A673 (cell line): ENCODE measurements at regions not wholly inside any gene's neighbourhood (a gene's known extent, or its start where the extent isn't known, plus 50 kb on each side); places are given as distances from the start of the nearest gene placed in this dataset.

Experiments
- BruUV-seq: library from RNA; stranded (reverse); fragments of 400-500 nt; replicated peaks from 2 replicates; lab custom pipeline; 2021; lab: Mats Ljungman, UMichigan
- CTCF ChIA-PET: fragments of 300-600 bp; sonication (Branson Sonifier 250); formaldehyde crosslinking; loops from one replicate; lab custom pipeline; 2022; ENCODE audit warnings: antibody characterized with exemption; lab: Charles Lee
- POLR2A ChIA-PET: fragments of 300-600 bp; sonication (Branson Sonifier 250); formaldehyde crosslinking; loops from one replicate; lab custom pipeline; 2022; ENCODE audit warnings: antibody characterized with exemption; ENCODE audit not compliant: low non-redundant PET; lab: Charles Lee
- DNase-seq: peaks from one replicate; pipeline ENCODE4 v3.0.0-alpha.2; 2015; ENCODE audit warnings: low spot score
- H3K27ac ChIP-seq: fragments of 200-600 bp; sonication (generic); 2 replicates; pipeline ENCODE4 v1.5.1; 2016; ENCODE audit warnings: mixed run types, low read depth, mild to moderate bottlenecking, mixed read lengths, antibody characterized with exemption, low read length; ENCODE audit not compliant: poor library complexity, severe bottlenecking
- H3K27me3 ChIP-seq: fragments of 200-600 bp; sonication (generic); replicated peaks from 2 replicates; pipeline ENCODE4 v1.6.1; 2017; ENCODE audit warnings: mixed run types, low read depth, mild to moderate bottlenecking, mixed read lengths, antibody characterized with exemption, low read length; ENCODE audit not compliant: insufficient read depth, poor library complexity
- H3K36me3 ChIP-seq: fragments of 200-600 bp; sonication (generic); 2 replicates; pipeline ENCODE4 v1.6.1; 2016; ENCODE audit warnings: mixed run types, mild to moderate bottlenecking, mixed read lengths, antibody characterized with exemption, low read length; ENCODE audit not compliant: insufficient read depth, poor library complexity, severe bottlenecking
- H3K4me1 ChIP-seq: fragments of 200-600 bp; sonication (generic); 2 replicates; pipeline ENCODE4 v1.6.1; 2017; ENCODE audit warnings: mixed run types, mild to moderate bottlenecking, mixed read lengths, antibody characterized with exemption, low read length; ENCODE audit not compliant: insufficient read depth, poor library complexity, severe bottlenecking
- H3K4me3 ChIP-seq: fragments of 200-600 bp; sonication (generic); 2 replicates; pipeline ENCODE4 v1.5.1; 2016; ENCODE audit warnings: low read depth, mixed run types, mild to moderate bottlenecking, mixed read lengths, low read length; ENCODE audit not compliant: poor library complexity, severe bottlenecking
- H3K9me3 ChIP-seq: fragments of 200-600 bp; sonication (generic); 2 replicates; pipeline ENCODE4 v1.6.1; 2016; ENCODE audit warnings: mixed run types, low read depth, mild to moderate bottlenecking, mixed read lengths, antibody characterized with exemption, low read length; ENCODE audit not compliant: poor library complexity, severe bottlenecking
- CTCF ChIP-seq: fragments of 300-800, 200-600 bp; sonication (generic); conservative IDR thresholded peaks from 2 replicates; pipeline ENCODE4 v1.5.1; 2017; ENCODE audit warnings: low read depth, mild to moderate bottlenecking, antibody characterized with exemption, low read length, moderate library complexity, mixed read lengths
- EZH2 ChIP-seq: fragments of 200-600 bp; sonication (generic); IDR thresholded peaks from 2 replicates; pipeline ENCODE4 v1.6.1; 2017; ENCODE audit warnings: borderline replicate concordance, low read depth, mild to moderate bottlenecking, mixed read lengths, antibody characterized with exemption, low read length; ENCODE audit not compliant: poor library complexity, severe bottlenecking
- intact Hi-C: fragments of 100-400 bp; cut with micrococcal nuclease; formaldehyde crosslinking; loops from one replicate; pipeline ENCODE4 v1.10.0; 2022; ENCODE audit not compliant: unreplicated experiment

DNA sequence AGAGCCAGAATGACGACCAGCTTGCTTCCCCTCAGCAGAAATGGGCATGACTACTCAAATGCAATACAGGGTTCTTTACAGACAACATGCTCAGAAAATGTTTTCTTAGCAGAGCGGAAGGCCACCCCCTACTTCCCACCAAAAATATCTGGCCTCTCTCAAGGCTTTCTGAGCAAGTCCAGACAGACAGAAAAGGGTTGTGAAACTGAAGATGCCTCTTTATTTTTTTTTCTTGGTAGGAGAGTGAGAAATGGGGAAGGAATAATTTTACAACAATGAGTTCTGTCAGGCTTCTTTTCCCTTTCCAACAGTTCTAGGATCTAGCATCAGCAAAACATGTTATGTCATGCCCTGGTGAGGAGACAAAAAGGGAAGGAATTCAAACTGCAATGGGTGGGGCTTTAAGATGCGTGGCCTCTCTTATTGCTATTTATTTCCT, 172.0 kb upstream of the CAMK1G start:
- Histone ChIP-seq H3K4me1 (no peaks in the 10 kb centered on the region), H3K9me3 (no peaks in the 10 kb centered on the region), H3K27ac (no peak overlapping the region), H3K36me3 (no peaks in the 10 kb centered on the region), H3K27me3 (peaks cover 33% of the 10 kb centered on the region), H3K4me3 (no peak overlapping the region)
- DNase-seq, result no peak
- TF ChIP-seq EZH2, result no peak
- no peak for TF ChIP-seq CTCF
- BruUV-seq, result no TSS peak
- ChIA-PET CTCF (no interaction called here), POLR2A (no interaction called here)
- intact Hi-C loops, result no loop called here

GRCh38 chr1:209412036-209412435, 171.5 kb upstream of the CAMK1G start:
- ChIA-PET CTCF (no interaction called here), POLR2A (no interaction called here)
- no peaks in the 10 kb centered on the region for H3K4me1 ChIP-seq
- no peak for DNase-seq
- intact Hi-C loops, result no loop called here
- TF ChIP-seq CTCF (no peak), EZH2 (no peak)
- H3K27me3 ChIP-seq, result peaks cover 33% of the 10 kb centered on the region
- no peak overlapping the region for H3K4me3 ChIP-seq
- H3K27ac ChIP-seq, result no peak overlapping the region
- BruUV-seq, result no TSS peak
- no peaks in the 10 kb centered on the region for H3K9me3 ChIP-seq
- H3K36me3 ChIP-seq, result no peaks in the 10 kb centered on the region

GRCh38 chr1:209412566-209412965, 170.9 kb upstream of the CAMK1G start:
- Histone ChIP-seq H3K9me3 (no peaks in the 10 kb centered on the region), H3K27me3 (peaks cover 33% of the 10 kb centered on the region), H3K4me1 (no peaks in the 10 kb centered on the region), H3K27ac (no peak overlapping the region), H3K36me3 (no peaks in the 10 kb centered on the region), H3K4me3 (no peak overlapping the region)
- ChIA-PET CTCF (no interaction called here), POLR2A (no interaction called here)
- DNase-seq, result no peak
- intact Hi-C loops, result no loop called here
- TF ChIP-seq CTCF (no peak), EZH2 (no peak)
- BruUV-seq, result no TSS peak
